Stomach (tissue), 4 donors: ENCODE measurements at regions not wholly inside any gene's neighbourhood (a gene's known extent, or its start where the extent isn't known, plus 50 kb on each side); places are given as distances from the start of the nearest gene placed in this dataset.

Source experiments
- CTCF ChIP-seq, 7 experiments: fragments of 450-650 bp in 4 of 7; fragments of 200-600 bp in 3 of 7; sonication (generic) in 3 of 7; IDR thresholded peaks; one replicate each; pipeline ENCODE4 v1.5.1; 2016 to 2019; ENCODE audit warnings: antibody characterized with exemption in 7 of 7, control low read depth in 2 of 7, mild to moderate bottlenecking in 1 of 7
- POLR2A ChIP-seq, 4 donors: fragments of 450-650 bp; IDR thresholded peaks; one replicate each; pipeline ENCODE4 v1.6.1; 2016; ENCODE audit warnings: antibody characterized with exemption in 4 of 4, control low read depth in 2 of 4, mild to moderate bottlenecking in 1 of 4, moderate library complexity in 1 of 4

- TF ChIP-seq CTCF (IDR thresholded peaks at IDR 0.05) (no peak), POLR2A (IDR thresholded peaks at IDR 0.05) (no peak)
Measured at GRCh38 chr4:125917559-125917958, 602.8 kb downstream of the FAT4 start.
